Umbilical cord (tissue), 1 donor: ENCODE measurements at regions not wholly inside any gene's neighbourhood (a gene's known extent, or its start where the extent isn't known, plus 50 kb on each side); places are given as distances from the start of the nearest gene placed in this dataset.
A peak's percentile ranks its signal among the peaks of the same experiment; 100 is the strongest.
"Not testable (repeated sequence)": the region's sequence is repeated elsewhere in the genome, so short reads cannot be mapped to it uniquely, and the experiment has no call there.

Experiments
- DNase-seq: peaks from one replicate; pipeline ENCODE4 v3.0.0-alpha.2; 2015; ENCODE audit warnings: low spot score

- DNase-seq, result no peak
Observed at GRCh38 chr6:74731204-74731603, 474.6 kb downstream of the COL12A1 start.

- no peak for DNase-seq
Observed at GRCh38 chr6:74720923-74721322, 484.9 kb downstream of the COL12A1 start.

GRCh38 chr6:74717591-74717990, 488.3 kb downstream of the COL12A1 start:
- no peak for DNase-seq

GRCh38 chr6:74715355-74716085, 490.3 kb downstream of the COL12A1 start:
- DNase-seq, result peak; percentile 66

GRCh38 chr6:74713941-74714340, 491.9 kb downstream of the COL12A1 start:
- no peak for DNase-seq

- no peak for DNase-seq
Observed at GRCh38 chr6:74705451-74705850, 500.4 kb downstream of the COL12A1 start.

- not testable (repeated sequence) for DNase-seq
Observed at GRCh38 chr6:74704540-74704939, 501.3 kb downstream of the COL12A1 start.

GRCh38 chr6:74690365-74690764, 515.5 kb downstream of the COL12A1 start:
- DNase-seq, result no peak

GRCh38 chr6:74689601-74690000, 516.3 kb downstream of the COL12A1 start:
- no peak for DNase-seq

GRCh38 chr6:74677463-74677862, 528.4 kb downstream of the COL12A1 start:
- DNase-seq, result no peak

- no peak for DNase-seq
Observed at GRCh38 chr6:74676906-74677305, 528.9 kb downstream of the COL12A1 start.

- no peak for DNase-seq
Observed at GRCh38 chr6:74674377-74674776, 531.5 kb downstream of the COL12A1 start.

- DNase-seq, result no peak
Observed at GRCh38 chr6:74671558-74672025, 534.3 kb downstream of the COL12A1 start.

- no peak for DNase-seq
Observed at GRCh38 chr6:74658391-74658790, 547.5 kb downstream of the COL12A1 start.

GRCh38 chr6:74657931-74658330, 547.9 kb downstream of the COL12A1 start:
- DNase-seq, result peak; percentile 4

GRCh38 chr6:74657011-74657410, 548.8 kb downstream of the COL12A1 start:
- DNase-seq, result no peak

- DNase-seq, result no peak
Observed at GRCh38 chr6:74656453-74656852, 549.4 kb downstream of the COL12A1 start.

GRCh38 chr6:74654296-74654695, 551.6 kb downstream of the COL12A1 start:
- no peak for DNase-seq

- DNase-seq, result peak; percentile 23
Observed at GRCh38 chr6:74651948-74652842, 553.7 kb downstream of the COL12A1 start.

GRCh38 chr6:74650668-74651067, 555.2 kb downstream of the COL12A1 start:
- DNase-seq, result no peak

- no peak for DNase-seq
Observed at GRCh38 chr6:74646461-74646860, 559.4 kb downstream of the COL12A1 start.

GRCh38 chr6:74645108-74645849, 560.6 kb downstream of the COL12A1 start:
- DNase-seq, result no peak
